ENCODE measurements at regions not wholly inside any gene's neighbourhood (a gene's known extent, or its start where the extent isn't known, plus 50 kb on each side); places are given as distances from the start of the nearest gene placed in this dataset.

- CTCF ChIA-PET = interaction anchor here (1.2 kb wide), 1 partner anchor 35 kb away, joined by 3 read pairs; no protein-coding TSS in a partner anchor
- no peak for FAIRE-seq
- Histone ChIP-seq H3K4me2 (ENCODE audit: insufficient read depth, low read length) (no peak overlapping the region), H4K20me1 (replicated peaks; ENCODE audit: control insufficient read depth, extremely low read depth, insufficient read depth, low read length) (no peaks in the 10 kb centered on the region), H3K9ac (replicated peaks; ENCODE audit: extremely low read depth, insufficient read depth, low read length) (no peak overlapping the region), H2AFZ (ENCODE audit: low read depth, low read length) (no peak overlapping the region), H3K9me3 (replicated peaks; ENCODE audit: control insufficient read depth, insufficient read depth, low read length) (no peaks in the 10 kb centered on the region), H3K4me1 (ENCODE audit: control insufficient read depth, extremely low read depth, insufficient read depth, low read length) (peaks cover 2% of the 10 kb centered on the region), H3K79me2 (ENCODE audit: control insufficient read depth, insufficient read depth, low read length) (no peaks in the 10 kb centered on the region), H3K27me3 (ENCODE audit: control insufficient read depth in 2 of 2, insufficient read depth in 2 of 2, low read length in 2 of 2) (peaks cover 0 to 3% of the 10 kb centered on the region in 2 experiments), H3K9me1 (replicated peaks; ENCODE audit: control insufficient read depth, extremely low read depth, insufficient read depth, low read length) (no peaks in the 10 kb centered on the region), H3K4me3 (replicated peaks in 1 of 3; ENCODE audit: insufficient read depth in 1 of 3, low read depth in 1 of 3, low read length in 3 of 3) (no peak overlapping the region), H3K27ac (ENCODE audit: insufficient read depth, low read depth, low read length) (no peak overlapping the region), H3K36me3 (ENCODE audit: control insufficient read depth in 2 of 2, extremely low read depth in 1 of 2, insufficient read depth in 2 of 2, low read length in 2 of 2) (no peaks in the 10 kb centered on the region)
- no peak for DNase-seq (ENCODE audit: low read depth, low spot score)
- no TSS peak for BruUV-seq (replicated peaks)
- intact Hi-C loops (cut with micrococcal nuclease) = no loop called here
- POLR2A ChIA-PET = no interaction called here
- TF ChIP-seq POLR2AphosphoS5 (IDR thresholded peaks at IDR 0.05; ENCODE audit: insufficient read depth, low read depth, low read length) (no peak), GATA2 (IDR thresholded peaks at IDR 0.05; ENCODE audit: insufficient read depth, insufficient read length, low read depth, low read length) (no peak), POLR2A (IDR thresholded peaks at IDR 0.05; ENCODE audit: low read depth, low read length) (no peak), FOS (IDR thresholded peaks at IDR 0.05; ENCODE audit: borderline replicate concordance, insufficient read depth, low read length) (no peak), JUN (IDR thresholded peaks at IDR 0.05; ENCODE audit: borderline replicate concordance, insufficient read depth, insufficient read length, low read depth) (no peak), EZH2 (IDR thresholded peaks at IDR 0.05; ENCODE audit: borderline replicate concordance, low read depth, low read length, severe bottlenecking) (no peak), MYC (IDR thresholded peaks at IDR 0.05; ENCODE audit: low read depth, low read length) (no peak)
- TF ChIP-seq, protein P1, sequence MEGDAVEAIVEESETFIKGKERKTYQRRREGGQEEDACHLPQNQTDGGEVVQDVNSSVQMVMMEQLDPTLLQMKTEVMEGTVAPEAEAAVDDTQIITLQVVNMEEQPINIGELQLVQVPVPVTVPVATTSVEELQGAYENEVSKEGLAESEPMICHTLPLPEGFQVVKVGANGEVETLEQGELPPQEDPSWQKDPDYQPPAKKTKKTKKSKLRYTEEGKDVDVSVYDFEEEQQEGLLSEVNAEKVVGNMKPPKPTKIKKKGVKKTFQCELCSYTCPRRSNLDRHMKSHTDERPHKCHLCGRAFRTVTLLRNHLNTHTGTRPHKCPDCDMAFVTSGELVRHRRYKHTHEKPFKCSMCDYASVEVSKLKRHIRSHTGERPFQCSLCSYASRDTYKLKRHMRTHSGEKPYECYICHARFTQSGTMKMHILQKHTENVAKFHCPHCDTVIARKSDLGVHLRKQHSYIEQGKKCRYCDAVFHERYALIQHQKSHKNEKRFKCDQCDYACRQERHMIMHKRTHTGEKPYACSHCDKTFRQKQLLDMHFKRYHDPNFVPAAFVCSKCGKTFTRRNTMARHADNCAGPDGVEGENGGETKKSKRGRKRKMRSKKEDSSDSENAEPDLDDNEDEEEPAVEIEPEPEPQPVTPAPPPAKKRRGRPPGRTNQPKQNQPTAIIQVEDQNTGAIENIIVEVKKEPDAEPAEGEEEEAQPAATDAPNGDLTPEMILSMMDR (IDR thresholded peaks at IDR 0.05; ENCODE audit: extremely low read depth in 1 of 2, insufficient read depth in 1 of 2, low read depth in 1 of 2, low read length in 2 of 2) = no peak
- TF ChIP-seq, protein P2, sequence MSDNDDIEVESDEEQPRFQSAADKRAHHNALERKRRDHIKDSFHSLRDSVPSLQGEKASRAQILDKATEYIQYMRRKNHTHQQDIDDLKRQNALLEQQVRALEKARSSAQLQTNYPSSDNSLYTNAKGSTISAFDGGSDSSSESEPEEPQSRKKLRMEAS (IDR thresholded peaks at IDR 0.05; ENCODE audit: insufficient read depth, insufficient read length) = no peak
- dilution Hi-C loops (cut with MboI; ENCODE audit: extremely low pct_ligation_motif_present, low sequenced_read_pairs) = no loop called here
Observed at GRCh38 chr7:115210552-115210951, 288.7 kb downstream of the MDFIC start.

All from endothelial cell of umbilical vein (primary cell).